CD8-positive, alpha-beta memory T cell (primary cell): ENCODE measurements at regions not wholly inside any gene's neighbourhood (a gene's known extent, or its start where the extent isn't known, plus 50 kb on each side); places are given as distances from the start of the nearest gene placed in this dataset.

Experiments used
- CTCF ChIA-PET: fragments of 350-600 bp; sonication (Branson Sonifier 250); formaldehyde crosslinking; loops from one replicate; lab custom pipeline; 2021; ENCODE audit warnings: antibody characterized with exemption; lab: Charles Lee
- POLR2A ChIA-PET: fragments of 350-600 bp; sonication (Branson Sonifier 250); formaldehyde crosslinking; loops from one replicate; lab custom pipeline; 2021; ENCODE audit warnings: antibody characterized with exemption; lab: Charles Lee
- DNase-seq, 5 donors: peaks; one replicate each; pipeline versions ENCODE4 v3.0.0 to v3.0.0-alpha.2; 2020 to 2022; ENCODE audit warnings: mixed read lengths in 1 of 5
- H3K27ac ChIP-seq: one replicate; pipeline ENCODE4 v1.7.0; 2013; ENCODE audit warnings: low read depth, mild to moderate bottlenecking, low read length, moderate library complexity
- H3K27me3 ChIP-seq: 2 replicates; pipeline ENCODE4 v1.7.0; 2013; ENCODE audit warnings: low read length, mild to moderate bottlenecking; ENCODE audit not compliant: insufficient read depth, poor library complexity, severe bottlenecking
- H3K36me3 ChIP-seq: 2 replicates; pipeline ENCODE4 v1.7.0; 2013; ENCODE audit warnings: mild to moderate bottlenecking, low read length, moderate library complexity; ENCODE audit not compliant: insufficient read depth
- H3K4me1 ChIP-seq: 2 replicates; pipeline ENCODE4 v1.7.0; 2013; ENCODE audit warnings: mild to moderate bottlenecking, low read length, moderate library complexity; ENCODE audit not compliant: insufficient read depth
- H3K4me3 ChIP-seq: 2 replicates; pipeline ENCODE4 v1.7.0; 2013; ENCODE audit warnings: mild to moderate bottlenecking, low read length
- H3K9me3 ChIP-seq: 2 replicates; pipeline ENCODE4 v1.7.0; 2013; ENCODE audit warnings: mild to moderate bottlenecking, low read length
- H3K27ac Mint-ChIP-seq, 8 donors: one replicate each; pipeline ENCODE4 v1.8.0; 2020 to 2021; ENCODE audit warnings: mixed read lengths in 8 of 8, mild to moderate bottlenecking in 6 of 8, inconsistent platforms in 3 of 8, moderate library complexity in 3 of 8
- H3K27me3 Mint-ChIP-seq, 2 donors: one replicate each; pipeline ENCODE4 v1.8.0; 2020 to 2021; ENCODE audit warnings: mixed read lengths in 2 of 2, mild to moderate bottlenecking in 1 of 2, moderate library complexity in 1 of 2
- H3K36me3 Mint-ChIP-seq, 3 donors: one replicate each; pipeline ENCODE4 v1.8.0; 2020 to 2021; ENCODE audit warnings: mixed read lengths in 3 of 3, inconsistent platforms in 1 of 3, mild to moderate bottlenecking in 1 of 3
- H3K4me1 Mint-ChIP-seq, 3 donors: one replicate each; pipeline ENCODE4 v1.8.0; 2020 to 2021; ENCODE audit warnings: mixed read lengths in 3 of 3, inconsistent platforms in 1 of 3, mild to moderate bottlenecking in 1 of 3
- H3K4me3 Mint-ChIP-seq, 7 donors: one replicate each; pipeline ENCODE4 v1.8.0; 2020 to 2021; ENCODE audit warnings: mixed read lengths in 7 of 7, mild to moderate bottlenecking in 6 of 7, moderate library complexity in 4 of 7, inconsistent platforms in 2 of 7
- H3K9me3 Mint-ChIP-seq, 5 donors: one replicate each; pipeline ENCODE4 v1.8.0; 2020 to 2022; ENCODE audit warnings: mixed read lengths in 5 of 5, mild to moderate bottlenecking in 3 of 5, moderate library complexity in 2 of 5, inconsistent platforms in 1 of 5

DNA sequence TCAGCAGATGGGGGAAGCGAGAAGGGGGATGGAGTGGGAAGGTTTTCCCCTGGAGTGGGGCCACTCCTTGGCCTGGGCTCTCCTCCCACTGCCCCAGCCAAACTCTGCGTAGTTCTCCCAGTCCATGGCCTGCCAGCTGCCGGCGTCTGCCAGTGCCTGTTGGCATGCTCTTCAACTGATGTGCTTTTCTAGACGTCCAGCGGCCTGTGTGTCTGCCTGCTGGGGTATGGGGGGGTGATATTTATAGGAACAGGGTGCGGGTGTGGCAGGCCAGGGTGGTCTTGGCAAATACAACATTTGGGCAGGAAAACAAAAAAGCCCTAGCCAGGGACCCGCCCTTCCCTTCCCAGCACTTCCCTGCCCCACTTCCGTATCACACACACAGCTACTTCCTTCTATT is 786.3 kb upstream of the NOVA1 start:
- DNase-seq, result no peak
- H3K27me3 ChIP-seq, result no peaks in the 10 kb centered on the region

DNA sequence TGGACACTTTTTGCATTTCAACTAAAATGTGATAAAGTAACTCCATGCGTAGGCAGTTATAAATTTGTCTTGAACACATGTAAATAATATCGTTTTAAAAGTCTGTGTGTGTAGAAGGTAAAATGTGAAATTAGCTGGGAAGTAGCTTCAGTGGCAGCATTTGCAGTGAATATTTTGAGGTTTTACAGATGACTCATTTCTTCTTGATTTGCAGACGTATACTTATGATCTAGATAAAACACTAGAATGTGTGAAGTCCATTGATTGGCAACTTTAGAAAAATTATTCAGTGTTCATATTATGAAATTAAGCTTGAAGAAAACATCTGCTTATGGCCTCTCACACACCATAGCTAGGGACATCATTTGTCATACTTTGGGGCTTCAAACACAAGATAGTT is 788.6 kb upstream of the NOVA1 start:
- Histone ChIP-seq H3K4me3 (no peak overlapping the region), H3K4me1 (no peaks in the 10 kb centered on the region), H3K27ac (no peak overlapping the region), H3K36me3 (no peaks in the 10 kb centered on the region), H3K9me3 (no peaks in the 10 kb centered on the region), H3K27me3 (no peaks in the 10 kb centered on the region)
- no peaks in the 10 kb centered on the region for H3K36me3 Mint-ChIP-seq
- H3K9me3 Mint-ChIP-seq, result peaks cover 9 to 30% (median 14%) of the 10 kb centered on the region in 5 donors
- H3K4me1 Mint-ChIP-seq, result no peaks in the 10 kb centered on the region
- H3K27me3 Mint-ChIP-seq, result no peaks in the 10 kb centered on the region
- no peak overlapping the region for H3K27ac Mint-ChIP-seq
- CTCF ChIA-PET, result no interaction called here
- POLR2A ChIA-PET, result no interaction called here
- DNase-seq, result no peak
- no peak overlapping the region for H3K4me3 Mint-ChIP-seq

More for the DNA sequence above, 786.3 kb upstream of the NOVA1 start:
- Mint-ChIP-seq H3K9me3 (peaks cover 2 to 34% (median 10%) of the 10 kb centered on the region in 5 donors), H3K36me3 (no peaks in the 10 kb centered on the region), H3K27ac (no peak overlapping the region), H3K4me3 (no peak overlapping the region), H3K27me3 (no peaks in the 10 kb centered on the region), H3K4me1 (no peaks in the 10 kb centered on the region)
- ChIA-PET POLR2A (no interaction called here), CTCF (interaction anchor here (1.0 kb wide), 1 partner anchor 11 kb away, joined by 3 read pairs; no protein-coding TSS in a partner anchor)
- no peak overlapping the region for H3K4me3 ChIP-seq
- no peaks in the 10 kb centered on the region for H3K4me1 ChIP-seq
- H3K27ac ChIP-seq, result no peak overlapping the region
- H3K36me3 ChIP-seq, result no peaks in the 10 kb centered on the region
- no peaks in the 10 kb centered on the region for H3K9me3 ChIP-seq

DNA sequence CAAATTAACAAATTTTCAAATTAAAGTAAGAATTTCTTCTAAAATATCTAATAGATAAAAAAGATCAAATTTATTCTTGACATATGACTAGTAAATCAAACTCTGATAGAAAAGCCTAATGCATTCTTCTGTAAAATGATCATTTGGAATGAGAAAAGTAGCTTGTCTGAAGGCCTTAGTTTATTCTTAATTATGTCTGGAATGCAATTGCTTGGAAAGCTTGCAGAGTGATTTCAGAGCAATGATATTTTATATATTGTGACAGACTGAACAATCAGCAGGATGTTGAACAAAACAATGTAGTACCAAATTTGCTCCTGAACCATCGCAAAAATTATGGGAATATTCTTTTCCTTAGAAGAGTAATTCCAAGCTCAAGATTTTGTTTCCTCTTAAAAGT is 789.6 kb upstream of the NOVA1 start:
- H3K4me3 Mint-ChIP-seq, result no peak overlapping the region
- no peak overlapping the region for H3K4me3 ChIP-seq
- H3K4me1 Mint-ChIP-seq, result no peaks in the 10 kb centered on the region
- no peaks in the 10 kb centered on the region for H3K27me3 Mint-ChIP-seq
- no peak for DNase-seq
- H3K9me3 ChIP-seq, result no peaks in the 10 kb centered on the region
- no peak overlapping the region for H3K27ac ChIP-seq
- no peaks in the 10 kb centered on the region for H3K4me1 ChIP-seq
- H3K27ac Mint-ChIP-seq, result no peak overlapping the region
- ChIA-PET CTCF (no interaction called here), POLR2A (no interaction called here)
- peaks cover 9 to 30% (median 14%) of the 10 kb centered on the region in 5 donors for H3K9me3 Mint-ChIP-seq
- H3K27me3 ChIP-seq, result no peaks in the 10 kb centered on the region
- no peaks in the 10 kb centered on the region for H3K36me3 Mint-ChIP-seq
- H3K36me3 ChIP-seq, result no peaks in the 10 kb centered on the region

DNA sequence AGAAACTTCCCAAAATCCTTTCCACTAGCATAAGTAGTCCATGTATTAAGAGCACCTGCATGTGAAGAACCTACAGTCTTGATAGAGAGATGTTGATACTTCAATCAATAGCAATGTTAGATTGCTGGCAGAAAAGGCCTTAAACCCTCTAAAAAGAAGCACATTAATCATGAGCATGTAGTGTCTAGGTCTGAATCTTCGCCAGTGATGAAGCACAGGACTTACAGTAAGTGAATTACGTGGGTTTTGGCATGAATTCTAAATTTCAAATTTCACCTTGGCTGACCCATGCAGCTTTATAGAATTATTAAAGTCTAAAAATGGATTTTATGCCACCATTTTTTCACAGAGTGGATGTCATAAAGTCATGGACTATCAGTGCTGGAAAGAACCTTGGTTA is 791.6 kb upstream of the NOVA1 start:
- H3K4me3 ChIP-seq, result no peak overlapping the region
- no peaks in the 10 kb centered on the region for H3K4me1 Mint-ChIP-seq
- no peaks in the 10 kb centered on the region for H3K36me3 Mint-ChIP-seq
- CTCF ChIA-PET, result no interaction called here
- DNase-seq, result no peak
- H3K9me3 Mint-ChIP-seq, result peaks cover 9 to 29% (median 15%) of the 10 kb centered on the region in 5 donors
- H3K27ac ChIP-seq, result no peak overlapping the region
- no peaks in the 10 kb centered on the region for H3K27me3 ChIP-seq
- no peaks in the 10 kb centered on the region for H3K4me1 ChIP-seq
- H3K4me3 Mint-ChIP-seq, result no peak overlapping the region
- H3K36me3 ChIP-seq, result no peaks in the 10 kb centered on the region
- H3K27me3 Mint-ChIP-seq, result no peaks in the 10 kb centered on the region
- POLR2A ChIA-PET, result no interaction called here
- H3K9me3 ChIP-seq, result no peaks in the 10 kb centered on the region
- no peak overlapping the region for H3K27ac Mint-ChIP-seq

DNA sequence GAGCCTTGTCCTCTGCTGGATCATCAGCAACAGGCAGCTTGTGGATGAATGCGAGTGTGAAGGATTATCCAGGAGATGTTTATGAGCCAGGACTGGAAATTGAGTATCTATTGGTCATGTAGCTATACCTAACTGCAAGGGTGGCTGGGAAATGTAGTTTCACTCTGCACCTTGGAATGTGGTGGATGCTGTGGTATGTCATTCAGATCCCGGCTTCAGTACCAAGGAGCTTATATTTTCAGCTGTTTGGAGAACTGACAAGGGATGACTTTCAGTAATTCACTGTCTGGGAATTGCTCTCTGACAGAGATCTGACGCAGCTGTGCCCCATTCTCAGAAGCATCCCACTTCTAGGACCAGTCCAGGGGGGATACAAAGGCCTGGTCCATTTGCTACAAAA is 792.3 kb upstream of the NOVA1 start:
- Mint-ChIP-seq H3K4me1 (no peaks in the 10 kb centered on the region), H3K9me3 (peaks cover 9 to 32% (median 16%) of the 10 kb centered on the region in 5 donors), H3K27ac (no peak overlapping the region), H3K27me3 (no peaks in the 10 kb centered on the region), H3K36me3 (no peaks in the 10 kb centered on the region), H3K4me3 (no peak overlapping the region)
- Histone ChIP-seq H3K4me3 (no peak overlapping the region), H3K27me3 (no peaks in the 10 kb centered on the region), H3K4me1 (no peaks in the 10 kb centered on the region), H3K9me3 (no peaks in the 10 kb centered on the region), H3K36me3 (no peaks in the 10 kb centered on the region), H3K27ac (no peak overlapping the region)
- ChIA-PET CTCF (no interaction called here), POLR2A (no interaction called here)
- no peak for DNase-seq

DNA sequence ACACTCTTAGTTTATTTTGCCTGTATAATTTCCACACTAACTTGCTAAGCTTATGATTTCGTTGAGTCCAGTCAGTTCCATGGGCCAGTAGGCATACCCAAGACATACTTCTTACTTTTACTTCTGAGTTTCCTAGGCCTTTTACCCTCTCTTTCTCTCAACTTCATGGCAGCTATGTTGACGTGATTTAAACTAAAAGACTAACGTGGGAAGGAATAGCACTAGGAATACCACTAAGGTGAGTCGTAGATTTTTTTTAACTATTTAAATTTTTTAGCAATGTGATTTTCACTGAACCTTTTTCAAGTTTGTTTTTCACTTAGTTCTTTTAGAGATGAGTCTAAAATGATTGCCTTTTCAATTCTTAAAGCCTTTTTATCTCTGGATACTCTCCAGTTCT is 793.5 kb upstream of the NOVA1 start:
- H3K9me3 ChIP-seq, result no peaks in the 10 kb centered on the region
- no peak overlapping the region for H3K4me3 ChIP-seq
- H3K27ac ChIP-seq, result no peak overlapping the region
- no peak for DNase-seq
- ChIA-PET POLR2A (no interaction called here), CTCF (no interaction called here)
- H3K4me1 ChIP-seq, result no peaks in the 10 kb centered on the region
- H3K27me3 Mint-ChIP-seq, result no peaks in the 10 kb centered on the region
- H3K4me1 Mint-ChIP-seq, result no peaks in the 10 kb centered on the region
- H3K9me3 Mint-ChIP-seq, result peaks cover 9 to 32% (median 19%) of the 10 kb centered on the region in 5 donors
- H3K36me3 ChIP-seq, result no peaks in the 10 kb centered on the region
- H3K4me3 Mint-ChIP-seq, result no peak overlapping the region
- H3K36me3 Mint-ChIP-seq, result no peaks in the 10 kb centered on the region
- no peaks in the 10 kb centered on the region for H3K27me3 ChIP-seq
- H3K27ac Mint-ChIP-seq, result no peak overlapping the region

DNA sequence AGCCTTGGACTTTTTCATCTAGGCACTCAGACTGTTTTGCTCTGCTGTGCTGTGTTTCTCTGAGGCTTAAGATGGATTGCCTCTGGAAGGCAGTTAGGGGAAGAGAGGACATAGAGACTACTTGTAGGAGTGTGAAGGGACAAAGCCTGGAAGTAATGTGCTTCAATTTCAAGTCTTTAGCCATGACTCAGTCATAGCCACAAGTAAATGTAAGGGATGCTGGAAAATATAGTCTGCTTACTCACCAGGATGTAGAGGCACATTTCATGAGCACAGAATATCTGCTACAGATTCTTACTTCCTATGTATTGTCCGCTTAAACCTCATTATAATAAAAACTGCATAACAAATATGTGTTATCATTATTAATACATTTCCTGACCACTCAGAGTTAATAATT is 794.3 kb upstream of the NOVA1 start:
- Mint-ChIP-seq H3K27ac (no peak overlapping the region), H3K36me3 (no peaks in the 10 kb centered on the region), H3K9me3 (peaks cover 9 to 26% (median 19%) of the 10 kb centered on the region in 5 donors), H3K4me1 (no peaks in the 10 kb centered on the region), H3K27me3 (no peaks in the 10 kb centered on the region), H3K4me3 (no peak overlapping the region)
- Histone ChIP-seq H3K4me1 (no peaks in the 10 kb centered on the region), H3K27me3 (no peaks in the 10 kb centered on the region), H3K36me3 (no peaks in the 10 kb centered on the region), H3K9me3 (no peaks in the 10 kb centered on the region), H3K27ac (no peak overlapping the region), H3K4me3 (no peak overlapping the region)
- ChIA-PET POLR2A (no interaction called here), CTCF (no interaction called here)
- no peak for DNase-seq

DNA sequence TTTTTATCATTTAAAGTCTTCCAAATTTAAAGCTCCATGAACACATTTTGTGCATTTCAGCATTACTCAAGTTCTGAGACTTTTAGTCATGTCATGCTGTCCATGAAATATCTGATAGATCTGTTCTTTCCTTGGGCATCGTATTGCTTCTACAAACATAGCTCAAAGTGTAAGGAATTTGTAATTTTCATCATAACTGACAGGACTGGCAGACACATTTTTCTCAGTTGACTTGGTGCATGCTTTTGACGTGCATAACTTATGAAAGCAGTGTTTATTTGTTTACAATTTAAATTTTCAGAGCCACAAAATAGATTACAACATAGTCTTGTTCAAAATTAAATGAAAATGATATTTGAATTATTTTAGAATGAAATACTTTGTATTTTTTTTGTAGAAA is 812.1 kb upstream of the NOVA1 start:
- Histone ChIP-seq H3K27me3 (no peaks in the 10 kb centered on the region), H3K4me1 (no peaks in the 10 kb centered on the region), H3K9me3 (no peaks in the 10 kb centered on the region), H3K4me3 (no peak overlapping the region), H3K27ac (no peak overlapping the region), H3K36me3 (no peaks in the 10 kb centered on the region)
- no peak for DNase-seq
- H3K4me3 Mint-ChIP-seq, result no peak overlapping the region
- ChIA-PET CTCF (no interaction called here), POLR2A (no interaction called here)
- peaks cover 4 to 44% (median 8%) of the 10 kb centered on the region in 5 donors for H3K9me3 Mint-ChIP-seq
- H3K4me1 Mint-ChIP-seq, result no peaks in the 10 kb centered on the region
- no peaks in the 10 kb centered on the region for H3K36me3 Mint-ChIP-seq
- H3K27ac Mint-ChIP-seq, result no peak overlapping the region
- H3K27me3 Mint-ChIP-seq, result no peaks in the 10 kb centered on the region

DNA sequence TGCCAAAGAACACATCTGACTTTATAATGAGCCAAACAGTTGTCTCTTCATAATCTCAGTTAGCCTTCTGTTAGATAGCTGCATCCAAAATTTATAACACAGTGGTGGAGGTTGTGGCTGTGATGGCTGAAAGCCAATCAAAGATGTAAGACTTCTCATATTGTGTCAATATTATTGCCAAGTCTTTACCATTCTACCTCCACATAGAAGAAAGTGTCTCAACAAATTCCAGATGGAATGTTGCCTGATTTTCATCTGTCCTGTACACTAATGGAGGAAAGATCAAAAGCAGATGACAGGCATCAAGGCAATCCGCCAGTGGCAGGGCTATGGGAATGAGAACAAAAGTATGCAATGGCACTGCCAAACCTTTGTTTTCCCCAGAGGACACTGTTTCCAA is 813.1 kb upstream of the NOVA1 start:
- peaks cover 7 to 40% (median 9%) of the 10 kb centered on the region in 5 donors for H3K9me3 Mint-ChIP-seq
- no peak for DNase-seq
- POLR2A ChIA-PET, result no interaction called here

More for the DNA sequence above, 813.1 kb upstream of the NOVA1 start:
- Histone ChIP-seq H3K36me3 (no peaks in the 10 kb centered on the region), H3K9me3 (no peaks in the 10 kb centered on the region), H3K4me3 (no peak overlapping the region), H3K4me1 (no peaks in the 10 kb centered on the region), H3K27ac (no peak overlapping the region), H3K27me3 (no peaks in the 10 kb centered on the region)
- CTCF ChIA-PET, result no interaction called here
- Mint-ChIP-seq H3K4me3 (no peak overlapping the region), H3K4me1 (no peaks in the 10 kb centered on the region), H3K27ac (no peak overlapping the region), H3K36me3 (no peaks in the 10 kb centered on the region), H3K27me3 (no peaks in the 10 kb centered on the region)
